HG03432 (cell line): ENCODE measurements at regions not wholly inside any gene's neighbourhood (a gene's known extent, or its start where the extent isn't known, plus 50 kb on each side); places are given as distances from the start of the nearest gene placed in this dataset.

ENCODE experiments used
- ATAC-seq: cut with Tn5 transposase; IDR thresholded peaks from one replicate; pipeline ENCODE4 v1.9.1; 2021; ENCODE audit warnings: mild to moderate bottlenecking, moderate library complexity; ENCODE audit not compliant: unreplicated experiment

- no peak for ATAC-seq
Observed at GRCh38 chr4:11132478-11132877, 296.2 kb downstream of the HS3ST1 start.

- no peak for ATAC-seq
Observed at GRCh38 chr4:11131491-11131890, 297.2 kb downstream of the HS3ST1 start.

GRCh38 chr4:11130195-11130970 is 298.3 kb downstream of the HS3ST1 start:
- no peak for ATAC-seq

GRCh38 chr4:11120435-11120834 is 308.3 kb downstream of the HS3ST1 start:
- ATAC-seq, result no peak

GRCh38 chr4:11119474-11119873 is 309.2 kb downstream of the HS3ST1 start:
- no peak for ATAC-seq

GRCh38 chr4:11118513-11118912 is 310.2 kb downstream of the HS3ST1 start:
- ATAC-seq, result no peak

GRCh38 chr4:11116940-11117339 is 311.8 kb downstream of the HS3ST1 start:
- no peak for ATAC-seq

GRCh38 chr4:11111876-11112275 is 316.8 kb downstream of the HS3ST1 start:
- ATAC-seq, result no peak

GRCh38 chr4:11111370-11111769 is 317.3 kb downstream of the HS3ST1 start:
- ATAC-seq, result no peak

- ATAC-seq, result no peak
Observed at GRCh38 chr4:11106759-11107158, 321.9 kb downstream of the HS3ST1 start.

- ATAC-seq, result peak; percentile 71
Observed at GRCh38 chr4:11106190-11106589, 322.5 kb downstream of the HS3ST1 start.

- no peak for ATAC-seq
Observed at GRCh38 chr4:11105715-11106114, 323.0 kb downstream of the HS3ST1 start.

GRCh38 chr4:11098461-11098860 is 330.2 kb downstream of the HS3ST1 start:
- ATAC-seq, result no peak

GRCh38 chr4:11097725-11098124 is 331.0 kb downstream of the HS3ST1 start:
- ATAC-seq, result no peak

GRCh38 chr4:11081006-11081405 is 347.7 kb downstream of the HS3ST1 start:
- ATAC-seq, result no peak

GRCh38 chr4:11079171-11079570 is 349.5 kb downstream of the HS3ST1 start:
- ATAC-seq, result no peak

GRCh38 chr4:11074581-11075241 is 354.0 kb downstream of the HS3ST1 start:
- no peak for ATAC-seq

- ATAC-seq, result no peak
Observed at GRCh38 chr4:11073621-11074051, 355.1 kb downstream of the HS3ST1 start.

- ATAC-seq, result no peak
Observed at GRCh38 chr4:11072999-11073398, 355.7 kb downstream of the HS3ST1 start.

- no peak for ATAC-seq
Observed at GRCh38 chr4:11072463-11072862, 356.2 kb downstream of the HS3ST1 start.

- ATAC-seq, result no peak
Observed at GRCh38 chr4:11070813-11071212, 357.9 kb downstream of the HS3ST1 start.

GRCh38 chr4:11069581-11070211 is 359.0 kb downstream of the HS3ST1 start:
- ATAC-seq, result no peak
